ENCODE measurements at regions not wholly inside any gene's neighbourhood (a gene's known extent, or its start where the extent isn't known, plus 50 kb on each side); places are given as distances from the start of the nearest gene placed in this dataset.
"Not testable (repeated sequence)": the region's sequence is repeated elsewhere in the genome, so short reads cannot be mapped to it uniquely, and the experiment has no call there.

GRCh38 chr17:19470530-19471261, 59.7 kb downstream of the RNF112 start:
- peak in 1 of 3 experiments; percentile 74 for DNase-seq

DNA sequence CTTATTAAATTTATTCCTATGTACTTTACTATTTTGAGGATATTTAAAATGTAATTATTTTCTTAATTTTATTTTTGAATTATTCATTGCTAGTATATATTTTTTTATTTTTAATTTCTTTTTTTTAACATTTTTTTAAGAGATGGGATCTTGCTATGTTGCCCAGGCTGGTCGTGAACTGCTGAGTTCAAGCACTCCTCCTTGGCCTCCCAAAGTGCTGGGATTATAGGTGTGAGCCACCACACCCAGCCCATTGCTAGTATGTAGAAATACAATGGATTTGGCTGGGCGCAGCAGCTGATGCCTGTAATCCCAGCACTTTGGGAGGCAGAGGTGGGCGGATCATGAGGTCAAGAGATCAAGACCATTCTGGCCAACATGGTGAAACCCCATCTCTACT, 59.2 kb upstream of the SLC47A1 start:
- not testable (repeated sequence) for DNase-seq

DNA sequence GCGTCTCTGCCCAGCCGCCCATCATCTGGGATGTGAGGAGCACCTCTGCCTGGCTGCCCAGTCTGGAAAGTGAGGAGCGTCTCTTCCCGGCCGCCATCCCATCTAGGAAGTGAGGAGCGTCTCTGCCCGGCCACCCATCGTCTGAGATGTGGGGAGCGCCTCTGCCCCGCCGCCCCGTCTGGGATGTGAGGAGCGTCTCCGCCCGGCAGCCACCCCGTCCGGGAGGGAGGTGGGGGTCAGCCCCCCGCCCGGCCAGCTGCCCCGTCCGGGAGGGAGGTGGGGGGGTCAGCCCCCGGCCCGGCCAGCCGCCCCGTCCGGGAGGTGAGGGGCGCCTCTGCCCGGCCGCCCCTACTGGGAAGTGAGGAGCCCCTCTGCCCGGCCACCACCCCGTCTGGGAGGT, 57.9 kb upstream of the SLC47A1 start:
- DNase-seq: not testable (repeated sequence)

- no peak for DNase-seq
Measured at GRCh38 chr17:19482576-19482975, 51.1 kb upstream of the SLC47A1 start.
